CD4-positive, alpha-beta T cell (primary cell): ENCODE measurements at regions not wholly inside any gene's neighbourhood (a gene's known extent, or its start where the extent isn't known, plus 50 kb on each side); places are given as distances from the start of the nearest gene placed in this dataset.

Experiments
- ATAC-seq: fragments of 200-7000 bp; cut with Tn5 transposase; one replicate; pipeline ENCODE4 v1.10.0; 2022; ENCODE audit warnings: mild to moderate bottlenecking; ENCODE audit not compliant: poor library complexity
- CTCF ChIA-PET: fragments of 350-600 bp; sonication (Branson Sonifier 250); formaldehyde crosslinking; loops from one replicate; lab custom pipeline; 2021; ENCODE audit warnings: antibody characterized with exemption, inconsistent platforms; lab: Charles Lee
- POLR2A ChIA-PET: fragments of 350-600 bp; sonication (Branson Sonifier 250); formaldehyde crosslinking; loops from one replicate; lab custom pipeline; 2021; ENCODE audit warnings: antibody characterized with exemption, inconsistent platforms; lab: Charles Lee
- DNase-seq, 14 experiments: peaks; one replicate each; pipeline ENCODE4 v3.0.0-alpha.2; 2013 to 2020; ENCODE audit warnings: mixed read lengths in 2 of 14
- H3K27ac ChIP-seq, 2 donors: one replicate each; pipeline versions ENCODE4 v1.5.1 to v1.7.0; 2013; ENCODE audit warnings: low read length in 2 of 2, low read depth in 1 of 2, mild to moderate bottlenecking in 1 of 2
- H3K27me3 ChIP-seq, 2 experiments: 1 replicate in 1 of 2; 2 replicates in 1 of 2; pipeline versions ENCODE4 v1.6.1 to v1.7.0; 2013; ENCODE audit warnings: low read length in 2 of 2, control low read depth in 1 of 2, mild to moderate bottlenecking in 1 of 2, moderate library complexity in 1 of 2; ENCODE audit not compliant: insufficient read depth in 2 of 2, control insufficient read depth in 1 of 2
- H3K36me3 ChIP-seq: one replicate; pipeline ENCODE4 v1.6.1; 2013; ENCODE audit warnings: low read length, control low read depth; ENCODE audit not compliant: insufficient read depth
- H3K4me1 ChIP-seq: one replicate; pipeline ENCODE4 v1.6.1; 2013; ENCODE audit warnings: low read length, control low read depth; ENCODE audit not compliant: insufficient read depth
- H3K4me3 ChIP-seq: one replicate; pipeline ENCODE4 v1.5.1; 2013; ENCODE audit warnings: mild to moderate bottlenecking, low read length, moderate library complexity
- H3K9me3 ChIP-seq, 2 experiments: 1 replicate in 1 of 2; 2 replicates in 1 of 2; pipeline versions ENCODE4 v1.6.1 to v1.7.0; 2013; ENCODE audit warnings: low read length in 2 of 2, mild to moderate bottlenecking in 2 of 2, control low read depth in 1 of 2, moderate library complexity in 1 of 2; ENCODE audit not compliant: control insufficient read depth in 1 of 2, insufficient read depth in 1 of 2
- H3K27ac Mint-ChIP-seq: one replicate; pipeline ENCODE4 v1.8.0; 2020; ENCODE audit warnings: mixed read lengths
- H3K27me3 Mint-ChIP-seq: one replicate; pipeline ENCODE4 v1.8.0; 2021; ENCODE audit warnings: mixed read lengths
- H3K36me3 Mint-ChIP-seq: one replicate; pipeline ENCODE4 v1.8.0; 2021; ENCODE audit warnings: low read depth, mixed read lengths
- H3K4me1 Mint-ChIP-seq: one replicate; pipeline ENCODE4 v1.8.0; 2021; ENCODE audit warnings: low read depth, mixed read lengths
- H3K4me3 Mint-ChIP-seq: one replicate; pipeline ENCODE4 v1.8.0; 2020; ENCODE audit warnings: mild to moderate bottlenecking, mixed read lengths
- H3K9me3 Mint-ChIP-seq: one replicate; pipeline ENCODE4 v1.8.0; 2020; ENCODE audit warnings: mixed read lengths
- CTCF ChIP-seq: fragments of 200-600 bp; IDR thresholded peaks from one replicate; pipeline ENCODE4 v1.8.0; 2022; ENCODE audit warnings: antibody characterized with exemption, mild to moderate bottlenecking
- intact Hi-C, 2 experiments: fragments of 100-400 bp; cut with DNase I in 1 of 2; cut with micrococcal nuclease in 1 of 2; formaldehyde crosslinking; loops; one replicate each; pipeline versions ENCODE4 v1.15.1 to v1.9.0; 2023 to 2025; cut with DNase I, micrococcal nuclease

- no peak overlapping the region for H3K4me3 Mint-ChIP-seq
- no peaks in the 10 kb centered on the region for H3K9me3 Mint-ChIP-seq
- ChIA-PET POLR2A (no interaction called here), CTCF (no interaction called here)
- peaks cover 12% of the 10 kb centered on the region for H3K27me3 Mint-ChIP-seq
- no peaks in the 10 kb centered on the region for H3K9me3 ChIP-seq
- H3K4me1 ChIP-seq: no peaks in the 10 kb centered on the region
- no peaks in the 10 kb centered on the region for H3K4me1 Mint-ChIP-seq
- ATAC-seq (no peak), DNase-seq (no peak)
- no peak for TF ChIP-seq CTCF
- intact Hi-C loops: no loop called here
- H3K27ac ChIP-seq: no peak overlapping the region
- H3K36me3 ChIP-seq: no peaks in the 10 kb centered on the region
- no peak overlapping the region for H3K4me3 ChIP-seq
- H3K36me3 Mint-ChIP-seq: no peaks in the 10 kb centered on the region
- H3K27ac Mint-ChIP-seq: no peak overlapping the region
- no peaks in the 10 kb centered on the region for H3K27me3 ChIP-seq
Measured at GRCh38 chr14:62216121-62216520, 453.9 kb downstream of the SNAPC1 start.

- H3K4me3 Mint-ChIP-seq: no peak overlapping the region
- no peak for DNase-seq
- H3K4me1 Mint-ChIP-seq: no peaks in the 10 kb centered on the region
Measured at GRCh38 chr14:62234849-62235248, 472.6 kb downstream of the SNAPC1 start.

GRCh38 chr14:62244221-62244620 is 482.0 kb downstream of the SNAPC1 start:
- DNase-seq: no peak
- Histone ChIP-seq H3K27ac (no peak overlapping the region), H3K36me3 (no peaks in the 10 kb centered on the region), H3K27me3 (no peaks in the 10 kb centered on the region), H3K4me1 (no peaks in the 10 kb centered on the region), H3K4me3 (no peak overlapping the region), H3K9me3 (peaks cover 0 to 3% of the 10 kb centered on the region in 2 experiments)
- Mint-ChIP-seq H3K27me3 (no peaks in the 10 kb centered on the region), H3K4me3 (no peak overlapping the region), H3K9me3 (peaks cover 4% of the 10 kb centered on the region), H3K36me3 (no peaks in the 10 kb centered on the region), H3K4me1 (no peaks in the 10 kb centered on the region), H3K27ac (no peak overlapping the region)
- TF ChIP-seq CTCF: no peak
- ChIA-PET POLR2A (no interaction called here), CTCF (no interaction called here)
- no peak for ATAC-seq
- intact Hi-C loops: no loop called here

More at GRCh38 chr14:62234849-62235248, 472.6 kb downstream of the SNAPC1 start:
- ChIA-PET CTCF (no interaction called here), POLR2A (no interaction called here)
- H3K27ac ChIP-seq: no peak overlapping the region
- intact Hi-C loops: no loop called here
- Mint-ChIP-seq H3K36me3 (no peaks in the 10 kb centered on the region), H3K27me3 (peaks cover 4% of the 10 kb centered on the region), H3K9me3 (peaks cover 17% of the 10 kb centered on the region), H3K27ac (no peak overlapping the region)
- no peaks in the 10 kb centered on the region for H3K36me3 ChIP-seq
- no peak for TF ChIP-seq CTCF
- peaks cover 0 to 5% of the 10 kb centered on the region in 2 experiments for H3K27me3 ChIP-seq
- peaks cover 7 to 20% of the 10 kb centered on the region in 2 experiments for H3K9me3 ChIP-seq
- H3K4me3 ChIP-seq: no peak overlapping the region
- ATAC-seq: no peak
- no peaks in the 10 kb centered on the region for H3K4me1 ChIP-seq
